ENCODE measurements at regions not wholly inside any gene's neighbourhood (a gene's known extent, or its start where the extent isn't known, plus 50 kb on each side); places are given as distances from the start of the nearest gene placed in this dataset.

DNA sequence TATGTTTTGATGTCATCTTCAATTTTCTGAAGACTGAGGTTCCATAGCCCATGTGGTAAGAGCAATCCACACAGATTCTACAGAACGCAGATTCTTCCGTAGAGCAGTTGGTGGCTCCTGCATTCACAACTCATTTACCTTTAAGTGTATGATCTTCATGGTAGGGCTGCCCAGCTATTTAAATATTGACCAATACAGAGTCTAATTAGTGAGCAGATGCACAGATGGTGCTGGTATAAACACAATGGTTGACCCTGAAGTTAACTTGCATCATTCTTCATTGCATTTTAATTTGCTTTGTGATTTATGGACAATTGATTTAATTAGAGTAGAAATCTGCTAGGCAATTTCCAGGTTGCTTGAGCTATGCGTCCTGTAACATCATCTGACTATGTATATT, 269.2 kb downstream of the SQOR start:
- Histone ChIP-seq H3K9me3 (ENCODE audit: low read depth, low read length, poor library complexity, severe bottlenecking) (no peaks in the 10 kb centered on the region), H3K27me3 (replicated peaks; ENCODE audit: insufficient read depth, low read depth, low read length, poor library complexity) (no peaks in the 10 kb centered on the region), H3K36me3 (ENCODE audit: insufficient read depth, low read length, poor library complexity, severe bottlenecking) (no peaks in the 10 kb centered on the region), H3K27ac (ENCODE audit: low read depth, low read length, poor library complexity, severe bottlenecking) (no peak overlapping the region), H3K4me1 (ENCODE audit: insufficient read depth, low read length, poor library complexity, severe bottlenecking) (no peaks in the 10 kb centered on the region), H3K4me3 (ENCODE audit: low read depth, low read length, poor library complexity, severe bottlenecking) (no peak overlapping the region)
- ChIA-PET POLR2A (ENCODE audit: low non-redundant PET) (no interaction called here), CTCF (no interaction called here)
- DNase-seq (ENCODE audit: low spot score) = no peak
- intact Hi-C loops (cut with micrococcal nuclease; ENCODE audit: unreplicated experiment) = no loop called here
- TF ChIP-seq EZH2 (IDR thresholded peaks at IDR 0.05; ENCODE audit: borderline replicate concordance, low read depth, low read length, poor library complexity, severe bottlenecking) = no peak
- no peak for TF ChIP-seq CTCF (conservative IDR thresholded peaks at IDR 0.05; ENCODE audit: low read depth, low read length)
- no TSS peak for BruUV-seq (replicated peaks)

GRCh38 chr15:45906230-45906629, 271.4 kb downstream of the SQOR start:
- ChIA-PET CTCF (no interaction called here), POLR2A (ENCODE audit: low non-redundant PET) (no interaction called here)
- no peaks in the 10 kb centered on the region for H3K4me1 ChIP-seq (ENCODE audit: insufficient read depth, low read length, poor library complexity, severe bottlenecking)
- intact Hi-C loops (cut with micrococcal nuclease; ENCODE audit: unreplicated experiment) = no loop called here
- H3K27ac ChIP-seq (ENCODE audit: low read depth, low read length, poor library complexity, severe bottlenecking) = no peak overlapping the region
- no peaks in the 10 kb centered on the region for H3K36me3 ChIP-seq (ENCODE audit: insufficient read depth, low read length, poor library complexity, severe bottlenecking)
- no peak for DNase-seq (ENCODE audit: low spot score)
- H3K27me3 ChIP-seq (replicated peaks; ENCODE audit: insufficient read depth, low read depth, low read length, poor library complexity) = no peaks in the 10 kb centered on the region
- no peak overlapping the region for H3K4me3 ChIP-seq (ENCODE audit: low read depth, low read length, poor library complexity, severe bottlenecking)
- no peaks in the 10 kb centered on the region for H3K9me3 ChIP-seq (ENCODE audit: low read depth, low read length, poor library complexity, severe bottlenecking)
- BruUV-seq (replicated peaks) = no TSS peak
- TF ChIP-seq EZH2 (IDR thresholded peaks at IDR 0.05; ENCODE audit: borderline replicate concordance, low read depth, low read length, poor library complexity, severe bottlenecking) (no peak), CTCF (conservative IDR thresholded peaks at IDR 0.05; ENCODE audit: low read depth, low read length) (no peak)

DNA sequence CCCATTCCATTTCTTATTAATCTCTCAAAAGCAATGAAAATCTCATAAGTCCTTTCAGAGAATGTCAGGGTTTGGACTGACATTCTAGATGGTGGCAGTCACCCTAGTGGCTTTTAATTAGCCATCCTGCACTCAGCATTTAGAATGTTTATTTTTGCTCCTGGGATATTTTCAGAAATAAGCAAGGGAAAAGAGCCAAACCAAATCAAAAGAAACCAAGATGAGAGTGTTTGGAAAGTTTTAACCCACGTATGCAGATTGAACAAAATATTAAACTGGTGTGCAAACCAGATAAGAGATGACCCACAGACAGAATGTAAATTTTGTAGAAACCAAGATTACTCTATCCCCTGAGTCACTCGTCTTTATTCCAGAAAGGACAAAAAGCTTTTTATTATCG, 275.8 kb downstream of the SQOR start:
- no peaks in the 10 kb centered on the region for H3K27me3 ChIP-seq (replicated peaks; ENCODE audit: insufficient read depth, low read depth, low read length, poor library complexity)
- intact Hi-C loops (cut with micrococcal nuclease; ENCODE audit: unreplicated experiment) = no loop called here
- no TSS peak for BruUV-seq (replicated peaks)
- no peak for DNase-seq (ENCODE audit: low spot score)
- CTCF ChIA-PET = no interaction called here
- no peaks in the 10 kb centered on the region for H3K9me3 ChIP-seq (ENCODE audit: low read depth, low read length, poor library complexity, severe bottlenecking)
- no peaks in the 10 kb centered on the region for H3K4me1 ChIP-seq (ENCODE audit: insufficient read depth, low read length, poor library complexity, severe bottlenecking)
- TF ChIP-seq CTCF (conservative IDR thresholded peaks at IDR 0.05; ENCODE audit: low read depth, low read length) = no peak
- H3K36me3 ChIP-seq (ENCODE audit: insufficient read depth, low read length, poor library complexity, severe bottlenecking) = no peaks in the 10 kb centered on the region
- H3K27ac ChIP-seq (ENCODE audit: low read depth, low read length, poor library complexity, severe bottlenecking) = no peak overlapping the region
- POLR2A ChIA-PET (ENCODE audit: low non-redundant PET) = no interaction called here
- H3K4me3 ChIP-seq (ENCODE audit: low read depth, low read length, poor library complexity, severe bottlenecking) = no peak overlapping the region
